ENCODE measurements at regions not wholly inside any gene's neighbourhood (a gene's known extent, or its start where the extent isn't known, plus 50 kb on each side); places are given as distances from the start of the nearest gene placed in this dataset.

DNA sequence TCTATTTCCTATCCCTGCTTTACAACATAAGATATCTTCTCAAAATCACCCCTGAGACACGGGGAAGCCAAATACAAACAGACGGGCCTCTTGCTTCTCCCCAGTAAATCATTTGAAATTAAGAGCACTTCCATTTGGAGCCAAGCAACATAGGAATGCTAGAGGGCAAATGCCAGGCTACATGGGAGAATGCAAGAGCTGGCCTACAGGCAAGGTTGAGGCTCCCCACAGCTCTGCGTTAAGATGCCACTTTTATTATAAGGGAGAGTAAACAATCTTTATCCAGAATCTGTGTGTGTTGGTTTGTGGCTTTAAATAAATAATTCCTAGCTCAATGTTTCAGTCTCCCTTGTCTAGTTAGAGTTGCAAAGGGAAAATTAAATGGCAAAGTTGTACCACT lies 305.1 kb upstream of the KCNH8 start:
- intact Hi-C loops (cut with DNase I) = no loop called here

DNA sequence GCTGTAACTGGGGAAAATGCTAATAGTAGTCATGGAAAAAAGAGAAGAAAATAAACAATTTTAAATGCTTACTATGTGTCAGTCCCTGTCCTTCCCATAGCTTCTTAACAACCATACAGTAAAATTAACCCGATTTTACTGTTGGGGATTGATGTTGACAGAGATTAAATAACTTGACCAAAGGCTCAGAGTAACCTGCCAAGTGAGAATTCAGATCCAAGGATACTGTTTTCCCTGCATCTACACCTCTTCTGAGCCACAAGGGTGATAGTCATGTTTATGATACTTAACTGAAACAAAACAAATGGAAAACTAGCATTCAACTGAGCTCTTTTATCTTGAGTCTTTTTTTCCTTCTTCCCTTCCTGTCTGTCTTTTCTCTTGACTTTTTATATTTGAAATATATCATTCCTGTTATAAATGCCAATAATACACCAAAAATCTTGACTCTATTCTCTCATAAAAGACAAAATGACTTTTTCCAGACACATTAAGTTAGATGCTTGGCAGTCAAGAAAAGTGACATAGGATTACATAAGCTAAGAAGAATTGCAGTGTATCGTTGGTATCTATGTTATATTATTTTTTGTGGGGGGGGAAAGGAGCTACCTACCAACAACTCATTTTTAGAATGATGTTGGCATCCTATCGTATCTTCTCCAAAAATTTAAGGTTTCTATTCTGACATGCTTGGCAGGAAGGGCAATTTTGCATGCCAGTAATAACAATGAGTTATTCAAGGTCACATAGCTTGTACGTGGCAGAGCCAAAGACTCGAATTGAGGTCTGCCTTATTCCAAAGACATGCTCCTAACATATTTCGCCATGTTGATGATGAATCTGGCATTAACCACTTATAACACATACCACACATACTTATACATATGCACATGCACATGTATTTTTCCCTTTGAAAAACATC lies 306.6 kb upstream of the KCNH8 start:
- DNase-seq = no peak
- ATAC-seq = peak in 1 of 2 donors; percentile 78
- intact Hi-C loops (cut with DNase I) = no loop called here

More for the DNA sequence above, 305.1 kb upstream of the KCNH8 start:
- no peak for DNase-seq
- ATAC-seq = no peak

DNA sequence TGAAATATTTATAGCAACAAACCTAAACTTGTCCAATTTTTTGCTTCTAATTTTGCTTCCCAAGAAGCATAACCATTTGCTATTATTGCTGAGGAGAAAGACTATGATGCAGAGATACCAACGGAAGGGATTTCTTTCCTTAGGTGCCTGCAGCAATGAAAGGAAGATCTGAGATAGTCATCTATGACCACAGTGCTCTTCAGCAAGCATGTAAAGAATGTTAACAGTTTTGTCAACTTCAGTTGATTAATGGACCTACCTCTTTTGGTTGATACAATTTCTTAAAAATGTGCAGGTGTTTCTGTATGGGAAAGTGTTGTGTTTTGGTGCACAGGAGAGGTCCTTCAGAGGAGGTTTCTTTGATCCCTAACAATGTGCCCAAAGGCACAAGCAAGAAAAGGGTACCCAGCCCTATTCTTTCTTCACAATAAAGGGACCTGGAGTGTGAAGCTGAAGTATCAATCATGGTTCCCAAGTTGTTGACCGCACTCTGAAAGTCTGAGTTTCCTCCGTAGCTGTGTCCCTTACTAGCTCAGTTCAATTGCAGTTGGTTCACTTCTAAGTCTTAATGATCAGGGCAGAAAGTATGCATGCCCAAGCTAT lies 307.7 kb upstream of the KCNH8 start:
- DNase-seq (no peak), ATAC-seq (no peak)
- intact Hi-C loops (cut with DNase I) = no loop called here

DNA sequence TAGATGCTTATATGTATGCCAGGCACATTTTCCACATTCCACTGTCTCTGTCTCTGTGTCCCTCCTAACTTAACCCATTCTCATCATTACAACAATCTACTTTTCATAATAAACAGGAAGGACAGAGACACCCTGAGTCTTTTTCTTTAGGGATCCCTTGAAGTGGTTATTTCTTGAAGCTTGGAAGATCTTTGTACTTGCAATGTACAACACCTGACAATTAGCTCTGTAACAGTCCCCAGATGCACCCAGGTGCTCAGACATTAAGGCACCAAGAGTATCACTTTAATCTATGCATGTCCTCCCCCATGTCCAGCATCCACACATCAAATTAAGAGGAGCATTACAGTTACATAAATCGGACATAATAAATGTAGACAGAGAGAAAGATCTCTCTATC lies 309.6 kb upstream of the KCNH8 start:
- intact Hi-C loops (cut with DNase I) = no loop called here
- DNase-seq = no peak
- no peak for ATAC-seq

DNA sequence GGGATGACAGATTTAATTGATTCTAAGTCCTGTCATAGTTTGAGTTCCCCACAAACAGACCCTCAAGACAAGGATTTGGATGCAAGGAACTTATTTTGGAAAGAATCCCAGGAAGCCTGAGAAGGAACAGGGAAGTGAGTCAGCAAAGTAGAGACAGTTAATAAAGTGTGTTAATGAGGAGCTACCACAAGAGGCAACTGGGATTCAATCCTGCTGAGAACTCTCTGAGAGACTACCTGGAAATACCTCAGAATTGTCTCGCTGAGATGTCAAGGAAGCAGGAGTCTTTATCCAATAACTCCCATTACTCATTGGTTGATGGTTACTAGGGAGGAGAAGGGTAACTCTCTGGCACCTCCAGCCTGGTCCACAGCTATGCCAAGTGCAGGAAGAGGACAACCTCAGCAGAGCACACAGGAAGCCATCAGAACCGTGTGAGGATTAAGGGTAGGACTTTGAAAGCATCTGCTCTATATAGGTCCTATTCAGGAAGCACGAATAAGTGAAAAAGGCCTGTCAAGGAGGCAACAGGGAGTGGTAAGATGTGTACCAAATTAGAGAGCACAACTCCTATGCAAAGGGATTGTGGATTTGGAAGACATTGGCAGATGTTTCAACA lies 311.1 kb upstream of the KCNH8 start:
- intact Hi-C loops (cut with DNase I) = no loop called here
- DNase-seq = no peak
- no peak for ATAC-seq

DNA sequence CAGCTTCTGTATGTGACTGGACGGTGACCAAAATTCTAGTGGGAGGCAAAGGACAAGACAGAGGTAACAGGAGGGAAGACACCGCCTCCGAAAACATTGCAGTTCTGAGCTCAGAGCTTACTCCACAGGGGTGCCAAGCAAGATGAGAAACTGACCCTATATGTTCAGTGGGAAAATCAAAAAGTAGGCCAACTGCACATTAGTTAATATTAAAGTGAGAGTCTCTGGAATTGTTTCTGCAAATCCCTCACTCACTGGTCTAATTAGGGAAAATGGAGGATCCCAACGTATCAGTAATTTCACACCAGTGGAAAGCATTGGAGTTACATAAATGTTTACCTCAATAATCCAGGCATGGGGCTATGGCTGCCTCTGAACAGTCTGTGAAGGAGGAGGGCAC lies 313.3 kb upstream of the KCNH8 start:
- intact Hi-C loops (cut with DNase I) = no loop called here
- DNase-seq (no peak), ATAC-seq (no peak)

DNA sequence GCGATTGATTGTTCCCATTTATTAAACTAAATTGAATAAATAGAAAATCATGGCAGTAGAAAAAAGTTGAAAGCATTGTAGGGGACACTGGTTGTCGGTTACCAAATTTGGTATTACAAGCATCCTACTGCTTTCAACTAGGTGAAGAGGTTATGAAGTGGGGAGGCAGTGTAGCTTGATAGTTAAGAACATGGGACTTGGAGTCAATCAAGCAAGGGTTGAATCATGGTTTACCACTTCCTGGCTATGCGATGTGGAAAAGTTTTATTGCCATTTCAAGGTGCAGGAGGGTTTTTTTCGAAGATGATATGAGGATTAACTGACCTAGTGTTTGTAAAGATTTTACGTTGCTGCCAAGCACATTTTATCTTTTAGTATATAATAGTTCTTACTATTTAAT lies 318.2 kb upstream of the KCNH8 start:
- no peak for DNase-seq
- ATAC-seq = no peak
- intact Hi-C loops (cut with DNase I) = no loop called here

DNA sequence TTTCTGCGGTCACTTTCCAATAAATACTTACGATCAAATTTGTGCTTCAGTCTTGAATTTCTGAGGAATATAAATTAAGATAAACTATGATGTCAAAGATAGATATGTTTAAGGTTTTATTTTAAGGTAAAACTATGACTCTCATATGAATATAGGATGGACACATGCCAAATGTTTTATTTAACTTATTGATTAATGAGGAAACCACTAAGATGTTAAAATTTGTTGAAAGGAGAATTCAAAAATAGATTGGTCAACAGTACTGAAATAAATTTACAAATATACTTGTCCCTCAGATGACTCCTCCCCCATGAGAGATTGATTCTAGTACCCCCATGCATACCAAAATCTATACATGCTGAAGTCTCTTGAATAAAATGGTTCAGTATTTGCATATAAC lies 319.7 kb upstream of the KCNH8 start:
- DNase-seq (no peak), ATAC-seq (no peak)
- intact Hi-C loops (cut with DNase I) = no loop called here

DNA sequence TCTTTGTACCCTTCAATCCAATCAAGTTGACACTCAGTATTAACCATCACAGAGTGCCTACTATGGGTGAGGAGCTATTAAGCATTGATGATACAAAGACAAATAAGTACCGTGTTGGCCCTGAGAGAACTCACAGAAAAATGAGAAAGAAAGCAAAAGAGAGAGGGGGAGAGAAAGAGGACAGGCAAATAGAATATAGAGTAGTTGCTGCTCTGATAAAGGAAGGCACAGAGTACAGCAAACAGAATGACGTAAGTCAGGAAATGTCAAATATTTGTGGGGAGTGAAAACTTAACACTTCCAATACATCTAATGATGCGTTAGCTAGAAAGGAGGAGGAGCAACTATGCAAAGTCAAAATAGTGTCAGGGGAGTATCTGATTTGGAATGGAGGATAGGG lies 320.6 kb upstream of the KCNH8 start:
- intact Hi-C loops (cut with DNase I) = no loop called here
- no peak for ATAC-seq
- no peak for DNase-seq

DNA sequence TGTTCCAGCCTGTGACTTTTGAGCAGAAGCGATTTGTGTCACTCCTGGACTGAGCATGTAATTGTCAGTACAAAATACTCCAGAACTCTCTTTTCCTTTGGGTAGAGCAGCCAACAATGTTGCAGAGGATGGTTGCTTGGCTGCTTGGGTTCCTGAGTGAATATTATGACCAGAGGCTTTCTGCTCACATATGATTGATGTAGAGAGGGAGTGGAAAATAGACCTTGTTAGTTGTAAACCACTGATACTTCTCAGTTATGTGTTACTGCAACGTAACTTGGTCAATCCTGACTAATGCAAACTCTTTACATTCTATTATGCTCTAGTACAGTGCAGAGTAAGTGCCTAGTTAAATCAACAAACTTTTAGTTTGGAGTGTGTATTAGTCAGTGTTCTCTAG lies 322.6 kb upstream of the KCNH8 start:
- DNase-seq (no peak), ATAC-seq (no peak)
- intact Hi-C loops (cut with DNase I) = no loop called here

DNA sequence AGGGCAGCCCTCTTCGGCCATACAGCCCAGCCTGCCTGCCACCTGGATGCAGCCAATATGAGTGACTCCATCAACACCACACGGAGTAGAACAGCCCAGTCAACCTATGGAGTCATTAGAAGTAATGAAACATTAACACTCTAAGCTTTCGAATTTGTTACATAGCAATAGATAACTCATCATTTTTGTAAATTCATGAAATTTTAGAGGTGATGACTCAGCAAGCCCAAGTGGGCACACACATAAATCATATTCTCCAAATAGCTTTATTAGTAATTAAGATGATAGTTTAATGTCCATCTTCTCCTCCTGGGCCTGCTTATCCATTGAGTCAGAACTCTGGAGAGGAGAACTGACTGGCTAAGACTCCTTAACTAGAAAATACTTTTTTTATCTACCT lies 335.0 kb upstream of the KCNH8 start:
- intact Hi-C loops (cut with DNase I) = no loop called here
- DNase-seq (no peak), ATAC-seq (no peak)

DNA sequence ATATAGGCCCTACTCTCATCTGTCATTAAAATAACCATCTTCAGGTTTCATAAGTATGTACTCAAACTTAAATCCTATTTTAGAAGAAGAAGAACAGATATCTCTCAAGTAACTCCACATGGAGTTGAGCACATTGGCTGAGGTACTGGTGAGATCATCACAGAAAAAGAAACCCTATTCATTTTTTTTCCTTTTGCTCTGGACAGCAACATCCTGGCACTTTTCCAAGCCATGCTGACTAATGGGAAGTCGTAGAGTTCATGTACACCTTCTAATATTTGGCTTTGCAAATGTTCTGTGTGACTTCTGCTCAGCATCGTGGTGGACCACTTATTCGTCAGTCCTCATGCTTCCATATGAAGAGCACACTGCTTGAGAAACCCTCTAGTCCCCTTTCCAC lies 336.0 kb upstream of the KCNH8 start:
- DNase-seq (no peak), ATAC-seq (peak in 1 of 2 donors; percentile 48)
- intact Hi-C loops (cut with DNase I) = no loop called here

DNA sequence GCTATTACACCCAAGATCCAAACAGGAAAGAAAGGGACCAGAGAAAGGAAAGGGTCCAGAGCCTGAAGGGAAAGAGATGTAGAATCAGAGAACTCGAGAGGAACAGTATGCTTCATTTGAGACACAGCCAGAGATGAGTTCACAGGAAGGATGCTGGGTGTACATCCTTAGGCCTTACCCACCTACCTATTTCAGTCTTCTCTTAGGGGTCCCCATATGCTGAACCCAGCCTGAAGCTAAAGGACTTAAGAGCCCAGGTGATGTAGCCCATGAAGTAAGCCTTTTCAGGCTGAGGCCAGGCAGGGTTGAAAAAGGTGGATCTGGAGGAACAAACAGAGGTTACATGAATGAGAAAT lies 338.0 kb upstream of the KCNH8 start:
- ATAC-seq = no peak
- intact Hi-C loops (cut with DNase I) = no loop called here
- DNase-seq = no peak

DNA sequence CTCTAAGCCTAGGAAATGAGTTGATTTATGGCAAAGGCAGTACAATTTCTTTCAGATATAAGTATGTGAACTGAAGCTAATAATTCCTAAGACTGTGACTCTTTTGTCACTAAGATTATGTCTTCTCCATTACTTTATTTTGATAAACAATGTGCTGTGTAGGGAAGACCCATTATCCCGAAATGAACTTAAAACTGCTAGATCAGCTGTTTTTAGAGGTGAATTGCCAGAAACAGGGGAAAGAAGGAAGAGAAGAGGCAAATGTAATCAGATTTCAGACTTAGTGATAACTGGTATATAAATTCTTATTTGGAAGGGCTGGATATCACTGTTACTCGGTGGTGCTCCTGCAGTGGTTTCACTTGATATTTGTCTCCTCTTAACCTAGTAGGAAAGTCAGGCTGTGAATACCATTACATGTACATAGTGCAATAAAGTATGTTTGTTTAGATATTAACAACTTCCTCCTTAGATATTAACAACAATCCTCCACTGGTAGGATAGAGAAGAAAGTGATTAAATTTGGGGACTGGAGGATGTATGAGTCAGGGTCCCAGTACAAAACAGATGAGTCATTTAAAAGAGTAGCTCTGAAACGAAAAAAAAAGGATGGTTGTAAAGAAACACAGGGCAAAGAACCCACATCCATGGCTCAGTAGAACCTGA lies 338.5 kb upstream of the KCNH8 start:
- DNase-seq = no peak
- intact Hi-C loops (cut with DNase I) = no loop called here
- ATAC-seq = no peak

DNA sequence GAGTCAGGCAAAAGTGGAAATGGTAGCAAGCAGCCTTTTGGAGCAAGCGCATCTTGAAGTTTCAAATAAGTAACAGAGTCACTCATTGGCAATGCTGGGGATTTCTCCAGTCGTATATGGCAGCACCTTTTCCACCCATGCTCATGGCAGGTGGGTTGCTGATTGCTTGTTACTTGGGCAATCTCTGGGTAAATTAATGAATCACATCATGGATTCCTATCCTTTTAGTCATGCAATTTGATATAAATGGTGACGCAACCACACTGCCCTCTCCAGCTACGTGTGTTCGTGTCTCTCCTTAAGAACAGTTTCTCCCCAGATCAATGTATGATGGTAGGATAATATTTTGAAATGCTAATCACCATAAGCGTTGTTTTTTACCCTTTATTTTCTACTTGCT lies 339.9 kb upstream of the KCNH8 start:
- DNase-seq = no peak
- ATAC-seq = no peak
- intact Hi-C loops (cut with DNase I) = no loop called here

DNA sequence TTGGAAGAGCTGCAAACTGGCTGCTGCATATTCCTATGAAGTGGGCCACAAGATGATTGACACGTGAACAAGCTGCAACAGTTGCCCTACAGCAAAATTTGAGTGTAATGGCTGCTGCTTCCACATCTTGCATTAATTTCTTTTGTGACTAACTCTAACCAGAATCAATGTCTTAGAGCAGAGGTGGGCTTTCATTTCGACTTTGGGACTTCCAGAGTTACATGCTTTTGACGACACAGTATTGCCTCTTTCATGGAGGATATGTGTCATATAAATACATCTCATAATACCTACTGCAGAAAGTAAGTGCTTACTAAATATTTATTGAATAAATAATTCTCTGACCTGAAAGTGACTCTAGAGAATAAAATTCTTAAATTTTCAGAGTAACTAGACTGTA lies 340.7 kb upstream of the KCNH8 start:
- intact Hi-C loops (cut with DNase I) = no loop called here
- DNase-seq (no peak), ATAC-seq (no peak)

DNA sequence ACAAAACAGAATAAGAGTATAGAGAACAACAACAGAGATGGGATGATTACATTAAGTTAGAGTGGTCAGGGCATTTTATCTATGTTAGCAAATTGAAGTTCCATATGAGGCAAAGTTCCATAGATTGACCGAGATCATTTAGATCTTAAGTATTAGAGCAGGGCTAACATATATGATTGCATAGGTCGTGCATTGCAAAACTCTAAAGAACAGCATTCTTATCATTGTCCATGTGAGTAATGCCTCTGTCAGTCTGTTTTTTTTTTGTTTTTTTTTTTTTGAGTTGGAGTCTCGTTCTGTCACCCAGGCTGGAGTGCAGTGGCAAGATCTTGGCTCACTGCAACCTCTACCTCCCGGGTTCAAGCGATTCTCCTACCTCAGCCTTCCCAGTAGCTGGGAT lies 341.7 kb upstream of the KCNH8 start:
- intact Hi-C loops (cut with DNase I) = no loop called here
- DNase-seq (no peak), ATAC-seq (no peak)

DNA sequence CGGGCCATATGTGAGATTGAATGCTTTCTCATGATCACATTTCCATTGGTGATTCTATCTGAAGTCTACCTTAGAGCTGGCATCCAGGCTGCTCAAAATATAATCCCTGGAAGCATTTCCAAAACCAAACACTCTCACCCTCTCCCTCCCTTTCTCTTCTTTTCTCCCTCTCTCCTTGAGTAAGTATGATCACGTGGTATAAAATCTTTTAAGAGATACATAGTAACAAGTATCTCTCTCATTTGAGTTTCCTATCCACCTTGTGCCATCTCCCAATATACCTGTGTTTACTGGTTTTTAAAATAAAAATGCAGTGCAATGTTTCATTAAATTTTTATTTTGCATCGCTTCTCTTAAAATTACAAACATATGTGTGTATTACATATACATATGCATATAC lies 350.9 kb upstream of the KCNH8 start:
- no peak for ATAC-seq

DNA sequence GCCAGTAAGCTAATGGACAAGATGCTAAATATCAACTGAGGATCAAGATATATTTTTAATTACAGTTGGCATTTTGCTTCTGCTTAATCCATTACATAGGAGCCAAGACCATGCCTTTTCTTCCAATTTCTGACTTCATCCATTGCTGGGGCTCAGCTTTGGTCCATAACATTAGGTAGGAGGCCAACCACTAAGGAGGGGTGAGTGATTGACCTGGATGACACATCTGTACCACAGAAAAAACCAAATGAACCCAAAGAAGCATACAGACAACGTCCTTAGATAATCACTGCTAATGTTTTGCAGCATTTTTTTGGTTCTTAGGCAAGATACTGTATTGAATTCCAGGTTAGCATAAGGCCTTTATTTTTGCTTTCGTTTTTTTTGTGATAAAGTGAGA lies 353.2 kb upstream of the KCNH8 start:
- ATAC-seq = no peak
- no peak for DNase-seq
- intact Hi-C loops (cut with DNase I) = no loop called here

More for the DNA sequence above, 350.9 kb upstream of the KCNH8 start:
- intact Hi-C loops (cut with DNase I) = no loop called here
- no peak for DNase-seq

DNA sequence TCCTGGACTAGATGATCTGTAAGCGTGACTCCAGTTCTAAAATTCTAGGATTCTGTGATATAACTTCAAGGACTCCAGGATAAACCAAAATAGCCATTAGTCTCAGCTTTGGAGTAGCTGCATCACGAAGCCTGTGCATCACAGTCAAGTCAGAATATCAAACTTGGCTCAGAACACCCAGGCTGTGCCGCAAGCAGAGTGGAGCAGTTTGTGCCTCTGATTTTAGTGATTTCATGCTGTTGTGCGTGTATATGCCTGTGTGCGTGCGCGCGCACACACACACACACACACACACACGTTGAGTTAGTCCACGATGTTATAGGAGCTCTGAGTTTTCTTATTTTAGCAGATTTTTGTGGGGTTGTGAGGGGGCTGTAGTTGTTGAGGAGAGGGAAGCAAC lies 356.6 kb upstream of the KCNH8 start:
- ATAC-seq = no peak
- intact Hi-C loops (cut with DNase I) = no loop called here
- DNase-seq = no peak

Measured in left cardiac atrium (tissue), 4 donors.